ENCODE measurements at regions not wholly inside any gene's neighbourhood (a gene's known extent, or its start where the extent isn't known, plus 50 kb on each side); places are given as distances from the start of the nearest gene placed in this dataset.
A peak's percentile ranks its signal among the peaks of the same experiment; 100 is the strongest.
"Not testable (repeated sequence)": the region's sequence is repeated elsewhere in the genome, so short reads cannot be mapped to it uniquely, and the experiment has no call there.

DNA sequence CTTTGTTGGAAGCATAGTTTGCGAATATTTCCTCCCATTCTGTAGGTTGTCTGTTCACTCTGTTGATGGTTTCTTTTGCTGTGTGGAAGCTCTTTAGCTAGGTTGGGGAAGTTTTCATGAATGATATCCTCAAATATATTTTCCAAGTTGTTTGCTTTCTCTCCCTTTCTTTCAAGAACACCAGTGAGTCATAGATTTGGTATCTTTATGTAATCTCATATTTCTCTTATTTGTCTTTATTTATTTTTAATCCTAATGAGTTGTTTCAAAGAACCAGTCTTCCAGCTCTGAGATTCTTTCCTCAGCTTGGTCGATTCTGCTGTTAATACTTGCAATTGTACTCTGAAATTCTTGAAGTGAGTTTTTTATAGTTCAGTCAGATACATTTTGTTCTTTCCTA is 628.0 kb upstream of the ID4 start:
- TF ChIP-seq, protein P1, sequence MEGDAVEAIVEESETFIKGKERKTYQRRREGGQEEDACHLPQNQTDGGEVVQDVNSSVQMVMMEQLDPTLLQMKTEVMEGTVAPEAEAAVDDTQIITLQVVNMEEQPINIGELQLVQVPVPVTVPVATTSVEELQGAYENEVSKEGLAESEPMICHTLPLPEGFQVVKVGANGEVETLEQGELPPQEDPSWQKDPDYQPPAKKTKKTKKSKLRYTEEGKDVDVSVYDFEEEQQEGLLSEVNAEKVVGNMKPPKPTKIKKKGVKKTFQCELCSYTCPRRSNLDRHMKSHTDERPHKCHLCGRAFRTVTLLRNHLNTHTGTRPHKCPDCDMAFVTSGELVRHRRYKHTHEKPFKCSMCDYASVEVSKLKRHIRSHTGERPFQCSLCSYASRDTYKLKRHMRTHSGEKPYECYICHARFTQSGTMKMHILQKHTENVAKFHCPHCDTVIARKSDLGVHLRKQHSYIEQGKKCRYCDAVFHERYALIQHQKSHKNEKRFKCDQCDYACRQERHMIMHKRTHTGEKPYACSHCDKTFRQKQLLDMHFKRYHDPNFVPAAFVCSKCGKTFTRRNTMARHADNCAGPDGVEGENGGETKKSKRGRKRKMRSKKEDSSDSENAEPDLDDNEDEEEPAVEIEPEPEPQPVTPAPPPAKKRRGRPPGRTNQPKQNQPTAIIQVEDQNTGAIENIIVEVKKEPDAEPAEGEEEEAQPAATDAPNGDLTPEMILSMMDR (IDR thresholded peaks at IDR 0.05) = no peak
- TF ChIP-seq ZFX (IDR thresholded peaks at IDR 0.05; ENCODE audit: borderline replicate concordance) = no peak
- no peak overlapping the region for H3K27ac ChIP-seq

DNA sequence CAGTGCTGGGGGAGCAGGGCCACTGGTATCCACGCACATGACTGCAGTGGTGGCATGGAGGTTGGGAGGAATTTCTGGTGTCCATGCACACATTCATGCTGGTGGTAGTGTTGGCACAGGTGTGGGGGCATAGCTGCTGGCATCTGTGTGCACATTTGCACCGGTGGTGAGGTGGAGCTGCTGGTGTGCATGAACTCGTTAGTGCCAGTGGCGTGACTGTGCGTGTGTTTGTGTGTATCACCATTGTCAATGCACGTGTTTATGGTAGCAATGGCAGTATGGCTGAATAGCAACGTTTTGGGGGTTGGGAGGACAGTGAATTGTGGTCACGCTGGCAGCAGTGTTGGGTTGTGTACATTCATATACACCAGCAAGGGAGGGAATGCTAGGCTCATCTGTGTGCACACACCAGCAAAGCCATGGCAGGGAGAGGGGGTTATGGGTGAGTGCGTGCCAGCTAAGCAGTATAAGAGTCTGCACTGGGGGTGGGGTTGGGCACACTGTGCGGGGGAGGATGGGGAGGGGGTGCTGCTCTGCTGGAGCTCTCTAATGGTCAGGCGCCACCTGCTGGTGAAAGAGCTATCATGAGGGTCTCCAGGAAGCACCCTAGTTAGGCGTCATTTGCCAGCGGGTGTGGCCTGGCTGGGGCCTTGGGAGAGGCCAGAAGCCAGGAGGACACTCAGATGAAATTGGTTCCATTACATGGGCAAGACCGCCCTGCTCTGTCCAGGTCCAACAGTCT is 626.1 kb upstream of the ID4 start:
- no peak overlapping the region for H3K27ac ChIP-seq
- TF ChIP-seq, protein P1 (IDR thresholded peaks at IDR 0.05) = peak; percentile 61
- no peak for TF ChIP-seq ZFX (IDR thresholded peaks at IDR 0.05; ENCODE audit: borderline replicate concordance)

DNA sequence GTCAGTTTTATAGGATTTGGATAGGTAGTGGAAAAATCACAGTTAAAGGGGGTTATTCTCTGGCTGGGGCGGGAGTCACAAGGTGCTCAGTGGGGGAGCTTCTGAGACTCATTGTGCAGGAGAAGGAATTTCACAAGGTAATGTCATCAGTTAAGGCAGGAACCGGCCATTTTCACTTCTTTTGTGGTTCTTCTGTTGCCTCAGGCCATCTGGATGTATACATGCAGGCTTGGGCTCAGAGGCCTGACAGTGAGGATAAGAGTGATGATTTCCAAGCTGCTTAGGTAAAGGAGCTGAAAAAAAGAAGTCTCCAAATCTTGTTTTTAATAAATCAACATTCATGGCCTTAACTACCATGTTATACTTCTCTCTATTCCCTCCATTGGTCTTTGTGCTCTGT is 622.9 kb upstream of the ID4 start:
- TF ChIP-seq, protein P1 (IDR thresholded peaks at IDR 0.05) = no peak
- TF ChIP-seq ZFX (IDR thresholded peaks at IDR 0.05; ENCODE audit: borderline replicate concordance) = no peak
- no peak overlapping the region for H3K27ac ChIP-seq

DNA sequence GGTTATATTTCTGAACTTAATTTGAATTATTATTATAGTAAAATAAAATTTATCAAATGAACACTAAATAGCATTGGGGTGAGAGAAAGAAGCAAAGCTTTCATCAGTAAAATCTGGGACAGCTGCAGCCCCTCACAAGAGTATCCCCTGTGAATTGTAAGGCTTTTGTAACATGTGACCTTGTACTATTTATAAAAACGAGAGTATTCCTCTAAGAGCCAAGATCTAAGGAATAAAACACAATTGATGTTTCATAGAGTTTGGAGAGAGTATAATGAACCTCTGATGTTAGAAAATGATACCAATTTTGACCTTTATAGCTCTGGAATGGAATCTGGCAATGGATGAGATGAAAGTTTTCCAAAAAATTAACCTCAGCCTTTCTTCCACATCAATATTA is 617.2 kb upstream of the ID4 start:
- no peak for TF ChIP-seq ZFX (IDR thresholded peaks at IDR 0.05; ENCODE audit: borderline replicate concordance)
- TF ChIP-seq, protein P1 (IDR thresholded peaks at IDR 0.05) = no peak
- H3K27ac ChIP-seq = no peak overlapping the region

DNA sequence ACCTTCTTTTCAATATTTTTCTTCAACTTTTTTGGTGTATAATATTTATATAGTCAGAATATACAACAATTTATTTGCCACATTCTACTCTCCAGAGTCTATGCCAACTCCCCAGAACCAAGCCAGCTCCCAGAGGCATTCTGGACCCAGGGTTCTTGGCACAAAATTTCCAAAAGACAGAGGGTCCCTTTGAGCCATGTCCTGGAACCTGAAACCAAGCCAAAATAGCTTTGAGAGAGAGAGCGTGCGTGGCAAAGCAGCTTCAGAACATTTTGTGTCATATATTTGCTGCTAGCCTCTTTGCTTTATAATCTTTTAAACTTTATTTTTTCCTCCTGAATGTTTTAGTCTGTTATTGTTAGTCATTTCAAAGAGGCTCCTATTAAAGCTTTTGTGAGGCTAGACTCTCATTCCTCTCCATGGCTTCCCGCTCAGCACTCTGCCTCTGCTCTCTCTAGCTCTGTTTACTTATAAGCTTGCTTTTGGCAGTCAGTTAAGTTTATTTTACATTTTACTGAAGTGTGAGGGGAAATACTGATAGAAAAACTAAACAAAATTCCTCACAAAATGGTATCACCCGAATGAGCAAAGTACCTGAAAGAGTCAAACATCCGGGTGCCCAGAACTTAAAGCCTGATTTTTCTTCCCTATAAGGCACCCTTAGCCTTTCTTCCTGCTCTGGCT is 605.1 kb upstream of the ID4 start:
- H3K27ac ChIP-seq = no peak overlapping the region
- TF ChIP-seq ZFX (IDR thresholded peaks at IDR 0.05; ENCODE audit: borderline replicate concordance) = no peak
- TF ChIP-seq, protein P1 (IDR thresholded peaks at IDR 0.05) = no peak

DNA sequence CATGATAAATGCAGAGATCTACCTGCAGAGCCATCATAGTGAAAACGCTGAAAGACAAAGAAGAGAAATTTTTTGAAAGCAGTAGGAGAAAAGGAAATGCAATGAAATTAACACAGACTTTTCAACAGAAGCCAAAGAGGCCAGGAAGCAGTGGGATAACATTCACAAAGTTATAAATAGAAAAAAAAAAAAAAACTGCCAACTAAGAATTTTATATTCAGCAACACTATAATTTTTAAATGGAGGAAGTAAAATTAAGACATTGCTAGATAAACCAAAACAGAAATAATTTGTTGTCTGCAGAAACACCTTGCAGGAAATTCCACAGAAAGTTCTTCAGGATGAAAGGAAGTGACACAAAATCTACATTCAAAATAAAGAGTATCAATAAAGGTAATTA is 591.5 kb upstream of the ID4 start:
- no peak overlapping the region for H3K27ac ChIP-seq
- TF ChIP-seq, protein P1 (IDR thresholded peaks at IDR 0.05) = no peak
- TF ChIP-seq ZFX (IDR thresholded peaks at IDR 0.05; ENCODE audit: borderline replicate concordance) = no peak

DNA sequence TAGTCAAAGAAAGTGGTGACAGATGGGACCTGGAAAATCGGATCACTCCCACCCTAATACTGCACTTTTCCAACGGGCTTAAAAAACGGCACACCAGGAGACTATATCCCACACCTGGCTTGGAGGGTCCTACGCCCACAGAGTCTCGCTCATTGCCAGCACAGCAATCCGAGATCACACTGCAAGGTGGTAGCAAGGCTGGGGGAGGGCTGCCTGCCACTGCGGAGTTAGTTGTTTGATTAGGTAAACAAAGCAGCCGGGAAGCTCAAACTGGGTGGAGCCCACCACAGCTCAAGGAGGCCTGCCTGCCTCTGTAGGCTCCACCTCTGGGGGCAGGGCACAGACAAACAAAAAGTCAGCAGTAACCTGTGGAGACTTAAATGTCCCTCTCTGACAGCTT is 590.0 kb upstream of the ID4 start:
- peak overlapping the region; percentile 33 for H3K27ac ChIP-seq

DNA sequence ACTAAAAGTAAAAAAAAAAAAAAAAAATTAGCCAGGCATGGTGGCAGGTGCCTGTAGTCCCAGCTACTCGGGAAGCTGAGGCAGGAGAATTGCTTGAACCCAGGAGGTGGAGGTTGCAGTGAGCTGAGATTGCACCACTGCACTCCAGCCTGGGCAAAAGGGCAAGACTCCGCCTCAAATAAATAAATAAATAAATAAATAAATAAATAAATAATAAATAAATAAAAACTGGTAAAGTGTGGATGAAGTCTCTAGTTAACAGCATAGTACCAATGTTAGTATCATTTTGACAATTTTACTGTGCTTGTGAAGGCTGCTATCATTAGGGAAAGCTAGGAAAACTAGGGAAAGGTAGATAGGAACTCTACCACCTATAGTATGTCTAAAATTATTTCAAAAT is 581.0 kb upstream of the ID4 start:
- H3K27ac ChIP-seq = not testable (repeated sequence)
